ENCODE measurements at regions not wholly inside any gene's neighbourhood (a gene's known extent, or its start where the extent isn't known, plus 50 kb on each side); places are given as distances from the start of the nearest gene placed in this dataset.

- Mint-ChIP-seq H3K27me3 (ENCODE audit: low read depth) (no peaks in the 10 kb centered on the region), H3K4me1 (ENCODE audit: low read depth) (peaks cover 74% of the 10 kb centered on the region), H3K36me3 (ENCODE audit: low read depth) (no peaks in the 10 kb centered on the region), H3K4me3 (ENCODE audit: unreplicated experiment) (no peak overlapping the region), H3K27ac (ENCODE audit: unreplicated experiment) (peak overlapping the region; percentile 52), H3K9me3 (ENCODE audit: low read depth) (no peaks in the 10 kb centered on the region)
- no peak for DNase-seq (ENCODE audit: low spot score)
- TF ChIP-seq CTCF (IDR thresholded peaks at IDR 0.05) = no peak
Observed at GRCh38 chr20:11454966-11455799, 462.5 kb upstream of the BTBD3 start.

- peaks cover 72% of the 10 kb centered on the region for H3K4me1 Mint-ChIP-seq (ENCODE audit: low read depth)
- no peaks in the 10 kb centered on the region for H3K9me3 Mint-ChIP-seq (ENCODE audit: low read depth)
- no peak overlapping the region for H3K4me3 Mint-ChIP-seq (ENCODE audit: unreplicated experiment)
- TF ChIP-seq CTCF (IDR thresholded peaks at IDR 0.05) = no peak
- DNase-seq (ENCODE audit: low spot score) = no peak
- H3K27ac Mint-ChIP-seq (ENCODE audit: unreplicated experiment) = peak overlapping the region; percentile 5
- H3K27me3 Mint-ChIP-seq (ENCODE audit: low read depth) = no peaks in the 10 kb centered on the region
- H3K36me3 Mint-ChIP-seq (ENCODE audit: low read depth) = no peaks in the 10 kb centered on the region
Observed at GRCh38 chr20:11457488-11457887, 460.2 kb upstream of the BTBD3 start.

GRCh38 chr20:11459090-11459890 lies 458.4 kb upstream of the BTBD3 start:
- Mint-ChIP-seq H3K27me3 (ENCODE audit: low read depth) (no peaks in the 10 kb centered on the region), H3K27ac (ENCODE audit: unreplicated experiment) (peak overlapping the region; percentile 93), H3K4me3 (ENCODE audit: unreplicated experiment) (no peak overlapping the region), H3K36me3 (ENCODE audit: low read depth) (no peaks in the 10 kb centered on the region), H3K4me1 (ENCODE audit: low read depth) (peaks cover 57% of the 10 kb centered on the region), H3K9me3 (ENCODE audit: low read depth) (no peaks in the 10 kb centered on the region)
- TF ChIP-seq CTCF (IDR thresholded peaks at IDR 0.05) = no peak
- no peak for DNase-seq (ENCODE audit: low spot score)

GRCh38 chr20:11467436-11467835 lies 450.3 kb upstream of the BTBD3 start:
- no peak for TF ChIP-seq CTCF (IDR thresholded peaks at IDR 0.05)
- Mint-ChIP-seq H3K4me3 (ENCODE audit: unreplicated experiment) (no peak overlapping the region), H3K36me3 (ENCODE audit: low read depth) (no peaks in the 10 kb centered on the region), H3K27me3 (ENCODE audit: low read depth) (no peaks in the 10 kb centered on the region), H3K4me1 (ENCODE audit: low read depth) (peaks cover 8% of the 10 kb centered on the region), H3K9me3 (ENCODE audit: low read depth) (no peaks in the 10 kb centered on the region), H3K27ac (ENCODE audit: unreplicated experiment) (no peak overlapping the region)
- DNase-seq (ENCODE audit: low spot score) = no peak

GRCh38 chr20:11468880-11469279 lies 448.8 kb upstream of the BTBD3 start:
- peaks cover 11% of the 10 kb centered on the region for H3K4me1 Mint-ChIP-seq (ENCODE audit: low read depth)
- no peak for DNase-seq (ENCODE audit: low spot score)
- no peaks in the 10 kb centered on the region for H3K27me3 Mint-ChIP-seq (ENCODE audit: low read depth)
- no peak overlapping the region for H3K27ac Mint-ChIP-seq (ENCODE audit: unreplicated experiment)
- H3K36me3 Mint-ChIP-seq (ENCODE audit: low read depth) = no peaks in the 10 kb centered on the region
- H3K4me3 Mint-ChIP-seq (ENCODE audit: unreplicated experiment) = no peak overlapping the region
- TF ChIP-seq CTCF (IDR thresholded peaks at IDR 0.05) = no peak
- H3K9me3 Mint-ChIP-seq (ENCODE audit: low read depth) = no peaks in the 10 kb centered on the region
